Esophagus muscularis mucosa (tissue), 4 donors: ENCODE measurements at regions not wholly inside any gene's neighbourhood (a gene's known extent, or its start where the extent isn't known, plus 50 kb on each side); places are given as distances from the start of the nearest gene placed in this dataset.

ENCODE experiments used
- DNase-seq: peaks from one replicate; pipeline ENCODE4 v3.0.0-alpha.2; 2017; ENCODE audit errors: extremely low spot score
- H3K27ac ChIP-seq, 4 donors: fragments of 200-600 bp; sonication (generic); replicated peaks in 1 of 4; 1 replicate in 3 of 4; 2 replicates in 1 of 4; pipeline ENCODE4 v1.5.1; 2016 to 2019; ENCODE audit warnings: mild to moderate bottlenecking in 1 of 4
- H3K27me3 ChIP-seq, 4 donors: fragments of 200-600 bp; sonication (generic); one replicate each; pipeline versions ENCODE4 v1.5.1 to v1.6.0; 2016 to 2019
- H3K36me3 ChIP-seq, 4 donors: fragments of 200-600 bp; sonication (generic); one replicate each; pipeline ENCODE4 v1.5.1; 2016 to 2019
- H3K4me1 ChIP-seq, 4 donors: fragments of 200-600 bp; sonication (generic); one replicate each; pipeline ENCODE4 v1.5.1; 2016 to 2019
- H3K4me3 ChIP-seq, 4 donors: fragments of 200-600 bp; sonication (generic); 1 replicate in 2 of 4; 2 replicates in 2 of 4; pipeline ENCODE4 v1.5.1; 2016 to 2019; ENCODE audit warnings: mild to moderate bottlenecking in 4 of 4, moderate library complexity in 1 of 4
- H3K9me3 ChIP-seq, 4 donors: fragments of 200-600 bp; sonication (generic); 1 replicate in 3 of 4; 2 replicates in 1 of 4; pipeline ENCODE4 v1.5.1; 2016 to 2019
- CTCF ChIP-seq, 3 experiments: fragments of 200-600 bp in 2 of 3; fragments of 450-650 bp in 1 of 3; sonication (generic) in 2 of 3; IDR thresholded peaks; one replicate each; pipeline ENCODE4 v1.5.1; 2017 to 2019; ENCODE audit warnings: antibody characterized with exemption in 3 of 3, mild to moderate bottlenecking in 2 of 3, moderate library complexity in 1 of 3
- EP300 ChIP-seq: sonication (generic); formaldehyde crosslinking; IDR thresholded peaks from one replicate; pipeline ENCODE4 v1.6.1; 2017; ENCODE audit warnings: antibody characterized with exemption
- POLR2A ChIP-seq: fragments of 450-650 bp; IDR thresholded peaks from one replicate; pipeline ENCODE4 v1.6.1; 2017; ENCODE audit warnings: antibody characterized with exemption, moderate library complexity, mild to moderate bottlenecking, low read depth
- POLR2AphosphoS5 ChIP-seq, 2 donors: sonication (generic); formaldehyde crosslinking; IDR thresholded peaks; one replicate each; pipeline ENCODE4 v1.6.1; 2017; ENCODE audit warnings: antibody characterized with exemption in 2 of 2
- WGBS: methylation state at CpG from one replicate; pipeline ENCODE4 v1.1.5; 2018; 5-methylcytosine and 5-hydroxymethylcytosine counted together
- intact Hi-C: fragments of 100-400 bp; cut with DNase I; formaldehyde crosslinking; loops from one replicate; pipeline ENCODE4 v1.15.1; 2023

GRCh38 chr11:70906101-70906500 lies 346.3 kb downstream of the SHANK2 start:
- Histone ChIP-seq H3K9me3 (no peaks in the 10 kb centered on the region), H3K36me3 (no peaks in the 10 kb centered on the region), H3K27me3 (no peaks in the 10 kb centered on the region), H3K27ac (no peak overlapping the region), H3K4me1 (peaks cover 0 to 38% (median 32%) of the 10 kb centered on the region in 4 donors), H3K4me3 (no peak overlapping the region)
- TF ChIP-seq POLR2A: no peak
- no peak for TF ChIP-seq CTCF (IDR thresholded peaks at IDR 0.05)
- no peak for TF ChIP-seq EP300
- intact Hi-C loops: no loop called here
- DNase-seq: no peak
- WGBS: 96% methylated on average over 4 of the region's 12 CpGs

DNA sequence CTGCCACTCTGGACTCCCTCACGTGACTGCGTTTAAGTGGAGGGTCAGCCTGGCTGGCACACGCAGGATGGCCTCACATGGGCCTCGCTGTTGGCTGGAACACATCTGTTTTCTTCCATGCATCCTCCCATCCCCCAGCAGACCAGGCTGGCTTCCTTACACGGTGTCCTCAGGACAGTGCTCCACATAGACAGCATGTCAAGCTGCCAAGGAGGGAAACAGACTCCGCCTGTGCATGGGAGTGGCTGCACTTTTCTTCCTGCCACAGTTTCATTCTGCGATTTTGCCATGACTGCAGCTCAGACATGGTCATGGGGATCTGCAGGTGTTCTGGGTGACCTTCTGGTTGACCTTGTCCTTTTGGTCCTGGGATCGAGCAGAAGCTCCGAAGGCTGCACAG lies 344.2 kb downstream of the SHANK2 start:
- TF ChIP-seq CTCF (IDR thresholded peaks at IDR 0.05): no peak
- no peak for TF ChIP-seq EP300
- peak; percentile 51 to 79 for TF ChIP-seq POLR2AphosphoS5 (IDR thresholded peaks at IDR 0.05)
- TF ChIP-seq POLR2A: no peak
- H3K9me3 ChIP-seq: no peaks in the 10 kb centered on the region
- intact Hi-C loops: no loop called here
- WGBS: 61% methylated on average over 9 of the region's 9 CpGs
- peak overlapping the region in 3 of 4 donors; percentile 38 to 66 (median 62) for H3K27ac ChIP-seq
- peak overlapping the region in 1 of 4 donors; percentile 16 for H3K4me3 ChIP-seq
- H3K27me3 ChIP-seq: no peaks in the 10 kb centered on the region
- peaks cover 0 to 28% (median 23%) of the 10 kb centered on the region in 4 donors for H3K4me1 ChIP-seq
- DNase-seq: no peak
- no peaks in the 10 kb centered on the region for H3K36me3 ChIP-seq

DNA sequence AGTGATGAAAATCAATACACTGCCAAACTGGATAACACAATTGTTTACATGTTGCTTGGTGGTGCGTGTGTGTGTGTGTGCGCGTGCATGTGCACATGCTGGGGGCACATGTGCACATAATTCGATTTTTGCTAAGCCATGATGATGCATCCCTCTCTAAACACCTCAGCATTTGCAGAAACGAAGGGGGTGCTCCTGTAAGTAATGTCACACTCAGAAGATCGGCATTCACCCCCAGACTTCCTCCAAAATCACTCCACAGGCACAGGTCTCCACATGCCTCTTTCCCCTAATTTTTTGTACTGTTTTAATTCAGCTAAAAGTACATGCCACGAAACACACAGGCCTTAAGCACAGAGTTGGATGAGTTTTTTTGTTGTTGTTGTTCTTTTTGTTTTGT lies 341.5 kb downstream of the SHANK2 start:
- no peaks in the 10 kb centered on the region for H3K9me3 ChIP-seq
- no peak overlapping the region for H3K4me3 ChIP-seq
- intact Hi-C loops: no loop called here
- H3K27me3 ChIP-seq: no peaks in the 10 kb centered on the region
- H3K27ac ChIP-seq: no peak overlapping the region
- TF ChIP-seq CTCF (IDR thresholded peaks at IDR 0.05) (no peak), POLR2AphosphoS5 (IDR thresholded peaks at IDR 0.05) (no peak), POLR2A (no peak), EP300 (no peak)
- WGBS: 91% methylated on average over 7 of the region's 7 CpGs
- no peaks in the 10 kb centered on the region for H3K36me3 ChIP-seq
- H3K4me1 ChIP-seq: peaks cover 0 to 50% (median 35%) of the 10 kb centered on the region in 4 donors
- DNase-seq: no peak

GRCh38 chr11:70912226-70912840 lies 340.0 kb downstream of the SHANK2 start:
- no peak for DNase-seq
- whole genome bisulfite sequencing: 79% methylated on average over 11 of the region's 11 CpGs
- Histone ChIP-seq H3K36me3 (no peaks in the 10 kb centered on the region), H3K9me3 (no peaks in the 10 kb centered on the region), H3K4me3 (no peak overlapping the region), H3K27ac (peak overlapping the region; percentile 85 to 88 (median 86)), H3K4me1 (peaks cover 0 to 50% (median 35%) of the 10 kb centered on the region in 4 donors), H3K27me3 (no peaks in the 10 kb centered on the region)
- TF ChIP-seq CTCF (IDR thresholded peaks at IDR 0.05): no peak
- TF ChIP-seq POLR2AphosphoS5 (IDR thresholded peaks at IDR 0.05): no peak
- TF ChIP-seq EP300: no peak
- no peak for TF ChIP-seq POLR2A
- intact Hi-C loops: no loop called here
